B cell (primary cell): ENCODE measurements at regions not wholly inside any gene's neighbourhood (a gene's known extent, or its start where the extent isn't known, plus 50 kb on each side); places are given as distances from the start of the nearest gene placed in this dataset.

Experiments used
- ATAC-seq: fragments of 200-7000 bp; cut with Tn5 transposase; one replicate; pipeline ENCODE4 v1.10.0; 2021; ENCODE audit warnings: low read depth, mild to moderate bottlenecking, moderate number of reproducible peaks, moderate library complexity
- CTCF ChIA-PET: fragments of 350-600 bp; sonication (Branson Sonifier 250); formaldehyde crosslinking; loops from one replicate; lab custom pipeline; 2021; ENCODE audit warnings: antibody characterized with exemption, inconsistent platforms; lab: Charles Lee
- POLR2A ChIA-PET: fragments of 350-600 bp; sonication (Branson Sonifier 250); formaldehyde crosslinking; loops from one replicate; lab custom pipeline; 2021; ENCODE audit warnings: antibody characterized with exemption; lab: Charles Lee
- DNase-seq: peaks from one replicate; pipeline ENCODE4 v3.0.0; 2013
- H2AFZ ChIP-seq: 2 replicates; pipeline ENCODE4 v1.6.1; 2012; ENCODE audit warnings: mild to moderate bottlenecking, low read depth, low read length; ENCODE audit not compliant: insufficient read depth, poor library complexity, severe bottlenecking
- H3K27ac ChIP-seq, 2 donors: 1 replicate in 1 of 2; 2 replicates in 1 of 2; pipeline ENCODE4 v1.5.1; 2012 to 2013; ENCODE audit warnings: low read length in 2 of 2, mild to moderate bottlenecking in 2 of 2, moderate library complexity in 1 of 2
- H3K27me3 ChIP-seq, 4 experiments: fragments of 200-600 bp in 1 of 4; sonication (generic) in 1 of 4; replicated peaks in 1 of 4; 1 replicate in 2 of 4; 2 replicates in 2 of 4; pipeline versions ENCODE4 v1.6.1 to v1.7.0; 2013 to 2016; ENCODE audit warnings: low read length in 3 of 4, mild to moderate bottlenecking in 2 of 4, mixed read lengths in 1 of 4, moderate library complexity in 1 of 4; ENCODE audit not compliant: insufficient read depth in 4 of 4, control insufficient read depth in 3 of 4; ENCODE audit errors: control extremely low read depth in 1 of 4
- H3K36me3 ChIP-seq, 2 experiments: replicated peaks in 1 of 2; 1 replicate in 1 of 2; 2 replicates in 1 of 2; pipeline versions ENCODE4 v1.6.1 to v1.7.1; 2013; ENCODE audit warnings: low read length in 1 of 2; ENCODE audit not compliant: insufficient read depth in 2 of 2, control insufficient read depth in 1 of 2; ENCODE audit errors: control extremely low read depth in 1 of 2, extremely low read depth in 1 of 2
- H3K4me1 ChIP-seq, 2 donors: fragments of 200-600 bp in 1 of 2; sonication (generic) in 1 of 2; 1 replicate in 1 of 2; 2 replicates in 1 of 2; pipeline versions ENCODE4 v1.5.1 to v1.6.1; 2013 to 2017; ENCODE audit warnings: low read length in 2 of 2; ENCODE audit not compliant: control insufficient read depth in 2 of 2, insufficient read depth in 2 of 2
- H3K4me2 ChIP-seq: replicated peaks from 2 replicates; pipeline ENCODE3; 2012; ENCODE audit warnings: mild to moderate bottlenecking, low read depth, low read length; ENCODE audit not compliant: poor library complexity, severe bottlenecking
- H3K4me3 ChIP-seq, 5 experiments: fragments of 200-600 bp in 1 of 5; sonication (generic) in 1 of 5; 1 replicate in 3 of 5; 2 replicates in 2 of 5; pipeline versions ENCODE4 v1.5.1 to v1.7.0; 2011 to 2016; ENCODE audit warnings: low read length in 4 of 5, mild to moderate bottlenecking in 4 of 5, low read depth in 2 of 5, control low read depth in 1 of 5, moderate library complexity in 1 of 5; ENCODE audit not compliant: insufficient read depth in 1 of 5; ENCODE audit errors: control extremely low read depth in 1 of 5, extremely low read depth in 1 of 5
- H3K79me2 ChIP-seq: fragments of 200-600 bp; sonication (generic); one replicate; pipeline ENCODE4 v1.6.0; 2016; ENCODE audit warnings: low read length; ENCODE audit not compliant: control insufficient read depth, insufficient read depth
- H3K9ac ChIP-seq: fragments of 200-600 bp; sonication (generic); 2 replicates; pipeline ENCODE4 v1.6.1; 2017; ENCODE audit warnings: mild to moderate bottlenecking, low read length, moderate library complexity
- H3K9me3 ChIP-seq, 3 donors: one replicate each; pipeline versions ENCODE4 v1.6.1 to v1.7.1; 2013; ENCODE audit warnings: low read length in 2 of 3; ENCODE audit not compliant: control insufficient read depth in 2 of 3, insufficient read depth in 1 of 3; ENCODE audit errors: control extremely low read depth in 1 of 3
- H4K20me1 ChIP-seq: 2 replicates; pipeline ENCODE4 v1.6.0; 2012; ENCODE audit warnings: mild to moderate bottlenecking, low read length; ENCODE audit not compliant: insufficient read depth, control insufficient read depth, poor library complexity, severe bottlenecking
- H3K27ac Mint-ChIP-seq: one replicate; pipeline ENCODE4 v1.8.0; 2021; ENCODE audit warnings: mixed read lengths
- H3K27me3 Mint-ChIP-seq: one replicate; pipeline ENCODE4 v1.8.0; 2021; ENCODE audit warnings: mixed read lengths
- H3K4me1 Mint-ChIP-seq: one replicate; pipeline ENCODE4 v1.8.0; 2021; ENCODE audit warnings: mixed read lengths
- H3K4me3 Mint-ChIP-seq: one replicate; pipeline ENCODE4 v1.8.0; 2021; ENCODE audit warnings: mixed read lengths
- H3K9me3 Mint-ChIP-seq: one replicate; pipeline ENCODE4 v1.8.0; 2022; ENCODE audit warnings: mixed read lengths; ENCODE audit not compliant: insufficient read depth
- EZH2 ChIP-seq: IDR thresholded peaks from 2 replicates; pipeline ENCODE4 v1.6.1; 2012; ENCODE audit warnings: borderline replicate concordance, low read depth, mild to moderate bottlenecking, moderate library complexity, low read length; ENCODE audit not compliant: insufficient read depth, poor library complexity, severe bottlenecking
- WGBS: methylation state at CpG from one replicate; pipeline ENCODE4 v1.1.5; 2013; ENCODE audit warnings: missing lambda C conversion rate; ENCODE audit not compliant: insufficient coverage; 5-methylcytosine and 5-hydroxymethylcytosine counted together
- intact Hi-C: fragments of 100-400 bp; cut with micrococcal nuclease; formaldehyde crosslinking; loops from one replicate; pipeline ENCODE4 v1.10.0; 2022
- TF ChIP-seq, protein P1 (sequence below): fragments of 200-600 bp; IDR thresholded peaks from one replicate; pipeline ENCODE4 v1.8.0; 2022; ENCODE audit warnings: antibody characterized with exemption, mild to moderate bottlenecking

DNA sequence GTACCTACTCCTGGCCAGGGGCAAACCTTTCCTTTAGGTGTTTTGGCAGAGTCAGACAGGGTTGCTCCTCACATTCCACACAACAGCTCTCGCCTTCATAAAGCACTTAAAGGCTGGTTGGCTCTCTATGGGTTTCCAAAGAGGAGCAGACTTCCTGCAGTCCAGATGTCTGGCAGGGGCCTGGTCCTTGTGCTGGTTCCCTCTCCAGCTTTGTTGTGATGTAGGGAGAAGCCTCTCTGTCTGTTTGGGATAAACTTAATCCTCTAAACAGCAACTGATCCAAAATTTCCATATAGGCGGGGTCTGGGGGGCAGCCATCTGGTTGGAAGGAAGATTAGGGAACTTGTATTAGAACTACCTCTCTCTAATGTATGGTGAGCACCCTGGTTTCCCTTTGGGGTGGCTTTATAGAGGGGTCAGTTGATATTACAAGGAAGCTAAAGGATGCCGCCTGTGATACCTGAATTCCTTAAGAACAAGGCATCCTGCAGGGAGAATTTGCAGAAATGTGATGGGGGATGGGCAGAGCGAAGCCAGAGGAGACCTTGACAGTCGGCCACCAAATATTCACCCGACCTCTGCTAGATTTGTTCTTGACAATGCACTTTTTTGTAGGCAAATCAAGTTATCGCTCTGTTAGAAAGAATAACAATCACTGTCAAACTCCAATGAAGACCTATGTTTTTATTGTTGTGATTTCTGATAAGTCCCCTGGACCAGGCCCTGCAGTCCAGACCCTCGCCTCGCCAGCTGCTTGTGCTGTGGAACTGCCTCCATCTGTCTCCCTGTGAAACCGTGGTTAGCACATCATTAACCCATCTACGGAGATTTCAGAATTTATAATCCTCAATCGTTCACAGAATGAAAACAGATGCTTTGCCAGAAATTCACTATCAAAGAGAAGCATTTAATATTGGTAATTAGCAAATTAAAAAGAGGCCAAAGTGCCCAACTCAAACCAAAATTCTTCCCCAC lies 94.0 kb upstream of the RALGAPA2 start:
- 87% methylated on average over 3 of the region's 12 CpGs for WGBS
- no peak overlapping the region for H3K27ac ChIP-seq
- CTCF ChIA-PET = no interaction called here

DNA sequence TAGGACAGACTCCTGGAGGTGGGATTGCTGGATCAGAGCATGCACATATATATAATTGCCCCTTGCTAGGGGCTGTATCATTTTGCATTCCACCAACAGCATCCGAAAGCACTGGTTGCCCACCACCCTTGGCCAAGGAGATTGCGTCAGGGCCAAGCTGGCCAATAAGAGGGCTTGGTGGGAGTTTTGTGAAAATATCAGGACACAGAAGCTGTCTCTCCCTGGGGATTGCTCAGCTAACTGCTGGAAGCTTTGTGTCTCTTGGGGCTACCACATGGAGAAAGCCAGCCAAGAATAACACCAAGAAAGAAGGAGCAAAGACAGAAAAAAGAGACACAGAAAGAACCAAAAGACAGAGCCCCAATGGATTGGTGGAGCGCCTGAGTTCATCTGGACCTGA lies 90.6 kb upstream of the RALGAPA2 start:
- Mint-ChIP-seq H3K9me3 (no peaks in the 10 kb centered on the region), H3K4me1 (no peaks in the 10 kb centered on the region), H3K27ac (no peak overlapping the region), H3K4me3 (no peak overlapping the region), H3K27me3 (peaks cover 12% of the 10 kb centered on the region)
- H3K9me3 ChIP-seq = no peaks in the 10 kb centered on the region
- TF ChIP-seq, protein P1, sequence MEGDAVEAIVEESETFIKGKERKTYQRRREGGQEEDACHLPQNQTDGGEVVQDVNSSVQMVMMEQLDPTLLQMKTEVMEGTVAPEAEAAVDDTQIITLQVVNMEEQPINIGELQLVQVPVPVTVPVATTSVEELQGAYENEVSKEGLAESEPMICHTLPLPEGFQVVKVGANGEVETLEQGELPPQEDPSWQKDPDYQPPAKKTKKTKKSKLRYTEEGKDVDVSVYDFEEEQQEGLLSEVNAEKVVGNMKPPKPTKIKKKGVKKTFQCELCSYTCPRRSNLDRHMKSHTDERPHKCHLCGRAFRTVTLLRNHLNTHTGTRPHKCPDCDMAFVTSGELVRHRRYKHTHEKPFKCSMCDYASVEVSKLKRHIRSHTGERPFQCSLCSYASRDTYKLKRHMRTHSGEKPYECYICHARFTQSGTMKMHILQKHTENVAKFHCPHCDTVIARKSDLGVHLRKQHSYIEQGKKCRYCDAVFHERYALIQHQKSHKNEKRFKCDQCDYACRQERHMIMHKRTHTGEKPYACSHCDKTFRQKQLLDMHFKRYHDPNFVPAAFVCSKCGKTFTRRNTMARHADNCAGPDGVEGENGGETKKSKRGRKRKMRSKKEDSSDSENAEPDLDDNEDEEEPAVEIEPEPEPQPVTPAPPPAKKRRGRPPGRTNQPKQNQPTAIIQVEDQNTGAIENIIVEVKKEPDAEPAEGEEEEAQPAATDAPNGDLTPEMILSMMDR = no peak
- no peak for TF ChIP-seq EZH2
- no peak overlapping the region for H3K9ac ChIP-seq
- no peaks in the 10 kb centered on the region for H3K36me3 ChIP-seq
- intact Hi-C loops = no loop called here
- ChIA-PET POLR2A (no interaction called here), CTCF (no interaction called here)
- no peak overlapping the region for H2AFZ ChIP-seq
- no peaks in the 10 kb centered on the region for H4K20me1 ChIP-seq
- H3K4me2 ChIP-seq = no peak overlapping the region
- H3K4me1 ChIP-seq = no peaks in the 10 kb centered on the region
- ATAC-seq (no peak), DNase-seq (no peak)
- no peaks in the 10 kb centered on the region for H3K79me2 ChIP-seq
- H3K27ac ChIP-seq = no peak overlapping the region
- 100% methylated on average over 2 of the region's 3 CpGs for WGBS
- no peaks in the 10 kb centered on the region for H3K27me3 ChIP-seq
- H3K4me3 ChIP-seq = no peak overlapping the region

More for the DNA sequence above, 94.0 kb upstream of the RALGAPA2 start:
- DNase-seq = no peak
- Histone ChIP-seq H3K9me3 (no peaks in the 10 kb centered on the region), H3K9ac (no peak overlapping the region), H2AFZ (no peak overlapping the region), H4K20me1 (no peaks in the 10 kb centered on the region), H3K4me3 (no peak overlapping the region), H3K79me2 (no peaks in the 10 kb centered on the region), H3K27me3 (no peaks in the 10 kb centered on the region), H3K4me1 (no peaks in the 10 kb centered on the region), H3K4me2 (no peak overlapping the region), H3K36me3 (no peaks in the 10 kb centered on the region)
- H3K4me1 Mint-ChIP-seq = no peaks in the 10 kb centered on the region
- no peaks in the 10 kb centered on the region for H3K9me3 Mint-ChIP-seq
- H3K27me3 Mint-ChIP-seq = peaks cover 22% of the 10 kb centered on the region
- no peak overlapping the region for H3K27ac Mint-ChIP-seq
- intact Hi-C loops = no loop called here
- no peak overlapping the region for H3K4me3 Mint-ChIP-seq
- ATAC-seq = no peak
- POLR2A ChIA-PET = no interaction called here
- TF ChIP-seq, protein P1 = no peak
- no peak for TF ChIP-seq EZH2
